Activated T-cell treated with anti-CD3 and anti-CD28 coated beads for 48 hours (primary cell): ENCODE measurements at regions not wholly inside any gene's neighbourhood (a gene's known extent, or its start where the extent isn't known, plus 50 kb on each side); places are given as distances from the start of the nearest gene placed in this dataset.
A peak's percentile ranks its signal among the peaks of the same experiment; 100 is the strongest.
"Not testable (repeated sequence)": the region's sequence is repeated elsewhere in the genome, so short reads cannot be mapped to it uniquely, and the experiment has no call there.

Experiments
- DNase-seq: peaks from one replicate; pipeline ENCODE4 v3.0.0-alpha.2; 2020; ENCODE audit warnings: low read depth

DNA sequence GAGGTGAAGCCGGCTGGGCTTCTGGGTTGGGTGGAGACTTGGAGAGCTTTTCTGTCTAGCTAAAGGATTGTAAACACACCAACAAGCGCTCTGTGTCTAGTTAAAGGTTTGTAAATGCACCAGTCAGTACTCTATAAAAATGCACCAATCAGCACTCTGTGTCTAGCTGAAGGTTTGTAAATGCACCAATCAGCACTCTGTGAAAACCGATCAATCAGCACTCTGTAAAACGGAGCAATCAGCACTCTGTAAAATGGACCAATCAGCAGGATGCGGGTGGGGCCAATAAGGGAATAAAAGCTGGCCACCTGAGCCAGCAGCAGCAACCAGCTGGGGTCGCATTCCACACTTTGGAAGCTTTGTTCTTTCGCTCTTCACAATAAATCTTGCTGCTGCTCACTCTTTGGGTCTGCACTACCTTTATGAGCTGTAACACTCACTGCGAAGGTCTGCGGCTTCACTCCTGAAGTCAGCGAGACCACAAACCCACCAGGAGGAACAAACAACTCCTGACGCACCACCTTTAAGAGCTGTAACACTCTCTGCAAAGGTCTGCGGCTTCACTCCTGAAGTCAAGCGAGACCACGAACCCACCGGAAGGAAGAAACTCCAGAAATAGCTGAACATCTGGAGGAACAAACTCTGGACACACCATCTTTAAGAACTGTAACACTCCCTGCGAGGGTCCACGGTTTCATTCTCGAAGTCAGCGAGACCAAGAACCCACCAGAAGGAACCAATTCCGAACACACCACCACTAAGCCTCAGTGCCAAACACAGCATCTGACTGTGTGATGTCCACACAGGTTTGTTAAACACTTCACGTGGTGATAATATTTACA lies 378.2 kb upstream of the CCDC54 start:
- DNase-seq = not testable (repeated sequence)

DNA sequence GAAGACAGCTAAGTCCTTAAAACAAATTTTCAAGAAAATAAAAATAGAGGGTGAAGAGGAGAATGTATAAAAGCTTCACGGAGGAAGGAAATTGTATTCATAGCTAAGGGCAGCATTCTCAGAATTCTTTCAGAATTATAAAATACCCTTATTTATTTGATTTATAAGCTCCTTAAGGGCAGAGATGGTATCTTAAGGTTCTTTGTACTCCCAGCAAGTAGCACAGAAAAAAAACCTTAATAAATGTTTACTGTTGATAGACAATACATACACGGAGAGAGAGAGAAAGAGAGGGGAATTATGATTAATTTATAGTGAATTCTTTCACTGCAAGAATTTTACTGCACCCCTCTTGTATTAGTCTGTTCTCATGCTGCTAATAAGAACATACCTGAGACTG lies 375.6 kb upstream of the CCDC54 start:
- no peak for DNase-seq

DNA sequence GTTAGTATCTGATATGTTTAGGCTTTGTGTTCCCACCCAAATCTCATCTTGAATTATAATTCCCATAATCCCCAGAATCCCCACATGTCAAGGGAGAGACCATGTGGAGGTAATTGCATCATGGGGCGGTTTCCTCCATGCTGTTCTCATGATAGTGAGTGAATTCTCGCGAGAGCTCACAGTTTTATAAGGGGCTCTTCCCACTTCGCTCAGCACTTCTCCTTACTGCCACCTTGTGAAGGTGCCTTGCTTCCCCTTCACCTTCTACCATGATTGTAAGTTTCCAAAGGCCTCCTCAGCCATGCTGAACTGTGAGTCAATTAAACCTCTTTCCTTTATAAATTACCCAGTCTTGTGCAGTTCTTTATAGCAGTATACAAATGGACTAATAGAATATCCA lies 371.9 kb upstream of the CCDC54 start:
- DNase-seq = not testable (repeated sequence)

DNA sequence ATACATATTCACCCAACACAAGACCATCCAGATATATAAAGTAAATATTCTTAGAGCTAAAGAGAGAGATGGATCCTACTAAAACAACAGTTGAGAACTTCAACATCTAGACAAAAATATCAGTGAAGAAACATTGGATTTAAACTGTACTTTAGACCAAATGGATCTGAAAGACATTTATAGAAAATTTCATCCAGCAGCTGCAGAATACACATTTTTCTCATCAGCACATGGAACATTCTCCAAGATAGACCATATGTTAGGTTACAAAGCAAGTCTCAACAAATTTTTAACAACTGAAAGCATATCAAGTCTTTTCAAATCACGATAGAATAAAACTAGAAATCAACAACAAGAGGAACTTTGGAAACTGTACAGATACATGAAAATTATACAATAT lies 369.0 kb upstream of the CCDC54 start:
- no peak for DNase-seq

DNA sequence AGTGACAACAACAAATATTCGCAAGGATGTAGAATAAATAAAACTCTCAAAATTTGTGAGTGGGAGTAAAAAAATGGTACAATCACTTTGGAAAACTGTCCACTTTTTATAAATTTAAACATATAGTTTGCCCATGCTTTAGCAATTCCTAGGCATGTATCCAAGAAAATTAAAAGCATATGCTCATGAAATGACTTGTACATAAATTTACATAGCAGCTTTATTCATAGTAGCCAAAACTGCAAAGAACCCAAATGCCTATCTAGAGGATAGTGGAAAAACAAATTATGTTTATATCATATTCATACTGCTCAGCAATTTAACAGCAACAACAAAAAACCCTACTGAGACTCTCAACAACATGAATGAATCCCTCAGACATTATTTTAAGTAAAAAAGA lies 363.6 kb upstream of the CCDC54 start:
- DNase-seq = no peak

DNA sequence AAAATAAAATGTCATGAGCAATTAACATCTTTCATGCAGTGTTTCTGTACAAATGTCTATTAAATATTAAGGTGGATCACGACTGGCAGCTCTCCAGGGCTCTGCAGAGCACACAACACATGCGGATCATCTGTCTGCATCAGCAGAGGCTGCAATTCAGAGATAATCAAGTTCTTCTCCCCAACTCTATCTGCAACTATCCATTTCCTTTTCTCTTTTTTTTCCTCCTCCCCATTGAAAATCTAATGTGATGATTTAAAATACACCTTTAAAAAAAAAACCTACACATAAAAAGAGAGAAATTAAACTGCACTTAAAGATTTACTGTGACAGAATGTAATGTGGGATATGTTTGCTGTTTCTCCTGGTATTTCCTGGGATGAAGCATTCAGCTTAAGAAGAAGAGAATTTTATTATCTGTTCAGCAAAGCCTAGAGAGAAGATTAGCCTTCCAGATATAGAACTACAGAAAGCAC lies 352.6 kb upstream of the CCDC54 start:
- DNase-seq = no peak

DNA sequence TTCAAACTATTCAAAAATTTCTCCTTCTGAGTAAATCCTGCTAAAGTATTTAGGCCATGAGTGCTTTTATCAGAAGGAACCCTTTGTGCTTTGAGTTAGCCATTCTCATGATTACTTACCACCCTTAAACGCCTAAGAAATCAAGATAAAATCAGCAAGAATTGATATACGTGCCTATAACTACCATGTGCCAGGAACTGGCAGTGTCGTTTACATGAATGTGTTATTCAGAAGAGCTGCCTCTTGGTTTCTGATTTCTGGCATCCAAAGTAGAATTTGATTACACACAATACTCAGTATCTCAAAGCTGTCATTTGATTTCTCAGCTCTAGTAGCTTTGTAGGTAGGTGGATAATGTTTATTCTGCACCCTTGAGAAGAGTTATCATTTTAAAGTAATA lies 351.3 kb upstream of the CCDC54 start:
- DNase-seq = no peak

DNA sequence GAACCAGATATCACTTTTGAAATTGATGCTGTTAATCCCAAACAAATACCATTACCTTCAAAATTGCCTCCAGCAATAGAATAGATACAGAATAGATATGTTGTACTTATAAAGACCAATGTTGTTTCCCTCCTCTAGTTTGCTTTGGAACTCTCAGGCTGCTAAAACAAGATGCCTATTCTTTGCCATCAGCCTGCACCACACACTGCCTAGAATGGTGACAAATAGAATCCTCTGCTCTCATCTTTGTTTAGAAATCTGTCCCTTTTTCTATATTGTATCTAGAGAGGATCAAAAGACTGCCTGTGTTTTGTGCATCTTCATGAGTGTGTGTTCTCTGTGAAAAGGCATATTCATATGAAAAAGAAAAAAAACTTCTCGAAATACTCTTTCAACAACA lies 349.2 kb upstream of the CCDC54 start:
- DNase-seq = no peak

DNA sequence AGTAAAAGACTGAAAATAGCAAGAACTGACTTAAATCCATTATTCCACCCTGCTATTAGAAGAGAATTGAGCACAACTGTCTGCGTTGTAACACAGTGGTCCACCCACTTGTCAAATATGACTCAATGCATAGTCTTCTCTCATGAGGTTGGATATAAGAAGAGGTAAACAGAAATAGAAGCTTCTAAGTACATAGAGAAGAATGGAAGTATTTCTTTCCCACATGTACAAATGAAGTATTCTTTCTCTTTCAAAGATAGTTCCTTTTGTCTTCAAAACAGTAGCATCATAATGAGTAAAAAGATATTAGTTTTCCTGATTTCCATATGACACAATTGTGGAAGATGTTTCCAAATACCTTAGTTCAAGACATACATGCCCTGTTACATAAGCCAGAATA lies 348.6 kb upstream of the CCDC54 start:
- DNase-seq = no peak

DNA sequence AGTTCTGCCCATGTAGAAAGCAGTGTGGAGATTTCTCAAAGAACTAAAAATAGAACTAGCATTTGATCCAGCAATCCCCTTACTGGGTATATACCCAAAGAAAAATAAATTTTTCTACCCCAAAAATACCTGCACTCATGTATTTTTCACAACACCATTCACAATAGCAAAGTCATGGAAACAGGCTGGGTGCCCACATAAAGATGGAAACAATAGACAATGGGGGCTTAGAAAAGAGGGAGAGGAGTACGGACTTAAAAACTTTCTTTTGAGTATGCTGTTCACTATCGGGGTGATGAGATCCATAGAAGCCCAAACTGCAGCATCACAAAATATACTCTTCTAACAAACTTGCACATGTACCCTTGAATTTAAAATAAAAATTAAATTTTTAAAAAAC lies 345.1 kb upstream of the CCDC54 start:
- DNase-seq = no peak

DNA sequence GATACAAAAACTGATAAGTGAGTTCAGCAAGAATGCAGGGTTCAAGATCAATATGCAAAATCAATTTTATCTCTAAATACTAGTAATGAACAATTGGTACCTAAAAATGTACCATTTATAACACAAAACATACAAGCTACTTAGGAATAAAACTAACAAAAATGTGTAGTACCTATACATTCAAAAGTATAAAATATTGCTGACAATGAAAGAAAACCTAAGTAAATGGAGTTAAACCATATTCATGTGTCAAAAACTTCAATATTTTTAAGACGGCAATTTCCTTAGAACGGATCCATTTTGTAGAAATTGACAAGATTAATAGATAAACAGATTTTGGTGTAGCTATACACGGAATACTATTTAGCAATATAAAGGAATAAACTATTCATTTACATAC lies 343.1 kb upstream of the CCDC54 start:
- no peak for DNase-seq

DNA sequence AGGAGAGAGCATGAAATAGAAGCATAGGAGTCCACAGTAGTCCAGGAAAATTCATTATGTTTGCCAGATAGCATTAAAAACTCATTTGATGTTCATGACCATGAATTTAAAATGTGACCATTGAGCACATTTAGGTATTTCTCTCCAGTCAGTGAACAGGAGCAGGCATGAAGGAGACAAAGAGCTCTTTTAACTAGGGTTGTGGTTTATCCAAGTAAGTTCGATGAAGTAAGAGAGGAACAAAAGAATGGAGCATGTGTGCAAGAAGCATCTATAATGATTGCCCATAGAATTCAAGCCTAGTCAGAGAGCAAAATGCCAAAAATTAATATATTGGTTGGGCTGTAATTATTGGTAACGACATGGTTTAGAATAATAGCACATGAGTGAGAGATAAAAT lies 342.1 kb upstream of the CCDC54 start:
- DNase-seq = no peak

DNA sequence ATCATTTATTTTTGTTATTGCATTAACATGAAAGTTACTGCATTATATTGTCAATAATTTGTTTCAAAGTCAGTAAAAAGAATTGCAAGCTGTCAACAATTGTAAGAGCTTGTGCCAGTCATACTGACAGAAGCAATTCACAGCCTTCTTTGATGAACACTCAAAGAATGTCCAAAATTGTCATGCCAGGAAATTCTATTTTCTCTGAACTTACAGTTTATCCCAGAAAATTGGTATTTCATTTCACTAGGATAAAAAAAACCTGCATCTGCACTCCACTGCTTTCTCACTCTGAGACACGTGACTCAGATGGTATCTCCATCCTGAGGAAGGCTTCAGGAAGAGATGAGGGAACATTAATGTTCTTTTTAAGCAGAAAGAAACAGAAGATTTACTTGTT lies 332.6 kb upstream of the CCDC54 start:
- DNase-seq = no peak

DNA sequence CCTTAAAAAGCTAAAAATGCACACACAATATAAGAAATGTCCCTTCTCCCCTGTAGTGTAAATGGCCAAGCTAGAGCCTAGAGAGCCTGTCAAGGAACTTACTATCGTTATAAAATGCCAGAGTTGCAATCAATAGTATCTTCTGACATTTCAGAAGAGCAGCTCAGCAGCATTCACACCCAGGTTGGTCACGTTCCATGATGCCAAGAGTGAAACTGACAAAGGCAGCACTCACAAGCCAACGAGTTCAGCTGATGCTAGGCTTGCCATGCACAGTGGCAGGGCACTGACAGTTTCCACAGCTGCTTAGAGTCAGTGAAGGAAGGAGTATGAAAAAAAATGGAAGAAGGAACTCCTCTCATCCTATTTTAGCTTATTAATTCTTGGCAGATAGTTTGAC lies 331.4 kb upstream of the CCDC54 start:
- DNase-seq = no peak

DNA sequence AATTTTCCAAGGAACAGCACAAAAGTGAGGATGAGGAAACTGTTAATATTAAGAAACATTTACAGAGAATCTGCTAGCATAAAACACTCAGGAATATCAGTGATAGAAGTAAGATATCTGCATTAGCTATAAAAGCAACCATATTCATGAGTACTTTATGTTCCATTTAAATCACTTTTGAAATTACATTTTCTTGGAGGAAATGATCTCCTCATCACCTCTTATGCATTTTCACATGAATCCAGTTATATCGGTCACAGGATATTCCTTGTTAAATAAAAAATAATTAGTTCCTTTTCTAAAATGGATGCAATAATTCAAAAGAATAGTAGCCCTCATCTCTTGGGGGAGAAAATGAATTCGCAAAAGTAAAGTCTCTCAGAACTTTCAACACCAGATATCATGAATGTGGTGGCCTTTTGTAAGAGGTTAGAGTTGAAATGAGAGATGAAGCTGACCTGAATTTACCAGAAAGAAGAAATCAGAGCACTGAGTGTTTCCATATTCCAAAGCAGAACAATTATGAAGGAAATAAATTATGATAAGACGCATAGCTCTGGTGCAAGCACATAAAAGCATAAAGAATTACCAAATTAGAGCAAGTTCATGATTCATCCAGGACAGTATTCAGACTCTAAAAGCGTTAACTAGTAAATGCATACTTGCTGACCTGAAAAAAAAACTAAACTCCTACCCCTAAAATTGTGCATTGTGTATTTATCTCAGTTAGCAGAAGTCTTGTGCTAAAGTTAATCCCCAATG lies 321.9 kb upstream of the CCDC54 start:
- DNase-seq = no peak

DNA sequence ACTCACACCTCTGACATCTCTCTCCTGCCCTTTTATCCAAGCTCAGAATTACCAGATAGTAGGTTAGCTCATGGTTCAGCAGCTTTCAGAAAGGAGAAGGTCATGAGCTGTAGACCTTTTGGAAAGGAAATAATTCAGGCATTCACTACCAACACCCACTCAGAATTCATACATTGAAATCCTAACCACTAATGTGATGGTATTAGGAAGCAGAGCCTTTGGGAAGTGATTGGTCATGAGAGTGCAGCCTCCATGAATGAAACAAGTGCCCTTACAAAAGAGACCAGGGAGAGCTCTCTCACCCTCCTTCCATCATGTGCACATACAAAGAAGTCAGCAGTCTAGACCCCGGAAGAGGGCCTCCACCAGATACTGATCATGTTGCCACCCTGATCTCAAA lies 315.8 kb upstream of the CCDC54 start:
- no peak for DNase-seq

DNA sequence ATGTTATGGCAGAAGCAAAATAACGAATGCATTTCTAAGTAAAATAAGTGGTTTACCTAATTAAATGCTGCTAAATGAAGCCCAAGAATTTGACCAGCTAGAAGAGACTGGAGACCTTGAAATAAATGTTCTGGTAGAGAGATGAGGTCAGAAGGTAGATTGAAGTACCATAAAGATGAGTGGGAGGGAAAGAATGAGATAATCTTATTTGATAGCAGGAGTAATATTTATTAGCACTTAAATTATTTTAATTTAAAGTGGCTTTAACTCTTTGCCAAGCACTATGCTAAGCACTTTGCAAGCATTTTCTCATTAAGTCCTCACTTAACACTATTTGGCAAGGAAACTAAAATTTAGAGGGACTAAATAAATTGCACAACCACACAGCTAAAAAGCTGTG lies 314.9 kb upstream of the CCDC54 start:
- no peak for DNase-seq

DNA sequence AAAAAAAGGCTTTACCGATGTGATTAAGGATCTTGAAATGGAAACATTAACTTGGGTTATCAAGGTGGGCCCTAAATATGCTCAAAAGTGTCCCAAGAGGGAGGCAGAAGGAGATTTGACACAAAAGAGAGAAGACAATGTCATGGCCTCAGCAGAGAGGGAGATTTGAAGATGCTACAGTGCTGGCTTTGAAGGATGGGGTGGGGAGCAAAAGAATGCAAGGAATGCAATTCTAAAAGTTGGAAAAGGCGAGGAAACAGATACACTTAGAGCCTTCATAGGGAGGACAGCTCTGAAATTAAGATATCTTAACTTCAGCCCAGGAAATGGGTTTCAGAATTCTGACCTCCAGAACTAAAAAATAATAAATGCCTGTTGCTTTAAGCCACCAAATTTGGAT lies 314.5 kb upstream of the CCDC54 start:
- no peak for DNase-seq

DNA sequence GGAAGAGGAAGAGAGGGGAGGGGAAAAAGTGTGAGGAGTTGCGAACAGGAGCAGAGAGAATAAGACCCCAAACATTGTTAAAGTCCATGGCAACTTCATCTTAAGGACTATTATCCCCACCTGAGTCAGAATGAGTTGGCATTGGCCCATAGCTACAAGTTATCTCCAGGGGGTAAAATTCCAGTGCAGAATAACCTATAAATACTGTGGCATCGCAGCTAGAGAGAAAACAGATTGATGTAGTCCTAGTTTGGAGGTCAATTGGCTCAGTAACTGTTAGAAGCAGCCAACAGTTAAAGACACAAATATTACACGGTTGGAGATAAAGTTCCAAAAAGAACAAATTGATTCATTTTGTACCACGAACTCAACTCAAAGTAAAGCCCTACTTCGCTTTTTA lies 313.9 kb upstream of the CCDC54 start:
- no peak for DNase-seq

DNA sequence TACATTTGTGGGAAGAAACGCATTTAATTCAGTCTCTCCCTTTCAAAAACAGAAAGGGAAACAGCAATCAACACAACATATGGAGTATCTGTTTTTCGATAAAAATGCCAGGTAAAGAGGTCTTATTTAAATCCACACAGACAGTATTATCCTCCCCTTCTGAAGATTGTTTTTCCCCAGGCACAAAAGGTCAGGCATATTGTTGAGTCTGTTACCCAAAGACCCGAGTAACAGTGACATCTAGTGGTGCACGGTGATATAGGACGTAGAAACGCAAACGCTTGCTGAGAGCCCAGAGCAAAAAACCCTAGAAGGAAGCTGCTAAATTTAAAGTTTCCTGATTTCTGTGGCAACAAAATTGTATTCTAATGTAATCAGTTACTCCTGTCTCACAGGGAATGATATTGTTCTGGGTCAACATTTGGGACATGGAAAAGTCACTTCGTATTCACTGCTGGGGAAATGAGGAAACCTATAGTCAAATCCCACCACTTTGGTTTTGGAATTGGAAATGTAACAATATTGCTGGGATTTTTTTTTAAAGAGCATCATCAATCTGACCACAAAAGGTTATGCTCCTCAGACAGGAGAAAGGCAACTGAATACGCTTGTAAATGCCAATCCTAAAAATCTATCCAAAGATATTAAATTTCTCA lies 312.7 kb upstream of the CCDC54 start:
- peak; percentile 46 for DNase-seq

DNA sequence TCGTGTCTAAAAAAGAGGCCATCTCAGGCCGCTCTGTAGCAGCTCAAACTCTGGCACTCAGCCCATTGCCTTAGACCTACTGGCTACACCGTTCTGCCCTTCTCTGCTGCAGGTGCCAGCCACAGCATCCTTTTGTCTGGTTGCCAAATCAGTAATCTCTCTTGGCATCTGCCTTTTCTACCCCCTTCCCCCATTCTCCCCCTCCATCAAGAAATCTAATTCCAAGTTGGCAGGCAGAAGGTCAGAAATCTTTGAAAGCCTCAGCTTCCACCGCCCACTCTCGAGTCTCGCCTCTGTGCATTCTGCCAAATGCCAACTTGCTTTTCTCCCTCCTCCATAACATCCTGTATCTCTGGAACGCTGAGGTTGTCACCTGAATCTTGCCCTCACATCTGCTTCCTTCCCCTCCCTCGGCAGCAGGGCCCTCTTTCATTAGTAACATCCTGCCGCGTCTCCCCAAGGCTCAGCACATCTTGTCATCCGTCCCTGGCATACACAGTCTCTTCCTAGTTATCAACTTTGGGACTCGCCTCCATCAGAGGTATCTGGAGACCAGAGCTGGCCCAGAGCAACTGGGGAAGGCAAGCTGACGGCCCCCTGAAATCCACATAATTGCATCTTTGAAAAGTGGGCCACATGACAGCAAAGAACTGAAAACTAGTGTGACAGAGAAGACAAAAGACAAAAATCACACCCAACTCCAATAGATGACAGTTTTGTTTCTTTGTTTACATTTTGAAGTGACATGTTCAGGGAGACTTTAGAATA lies 312.0 kb upstream of the CCDC54 start:
- no peak for DNase-seq

DNA sequence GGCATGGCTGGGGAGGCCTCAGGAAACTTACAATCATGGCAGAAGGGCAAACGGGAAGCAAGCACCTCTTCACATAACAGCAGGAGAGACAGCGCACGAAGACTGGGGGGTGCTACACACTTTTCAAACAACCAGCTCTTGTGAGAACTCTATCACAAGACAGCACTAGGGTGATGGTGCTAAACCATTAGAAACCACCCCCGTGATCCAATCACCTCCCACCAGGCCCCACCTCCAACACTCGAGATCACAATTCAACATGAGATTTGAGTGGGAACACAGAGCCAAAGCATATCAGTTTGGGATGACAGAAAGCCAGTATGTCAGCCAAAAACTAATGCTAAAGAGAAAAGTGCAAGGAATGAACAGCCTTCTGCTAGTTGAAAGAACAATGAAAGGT lies 309.8 kb upstream of the CCDC54 start:
- DNase-seq = no peak
